Neural crest cell (in vitro differentiated cells): ENCODE measurements at regions not wholly inside any gene's neighbourhood (a gene's known extent, or its start where the extent isn't known, plus 50 kb on each side); places are given as distances from the start of the nearest gene placed in this dataset.

ENCODE experiments used
- DNase-seq: peaks from one replicate; pipeline ENCODE4 v3.0.0; 2021; ENCODE audit warnings: low read depth, mixed read lengths, low spot score
- H3K27ac Mint-ChIP-seq: one replicate; pipeline ENCODE4 v1.8.0; 2021; ENCODE audit warnings: mild to moderate bottlenecking, mixed read lengths; ENCODE audit not compliant: unreplicated experiment
- H3K27me3 Mint-ChIP-seq: 2 replicates; pipeline ENCODE4 v1.8.0; 2021; ENCODE audit warnings: low read depth, mild to moderate bottlenecking, mixed read lengths
- H3K36me3 Mint-ChIP-seq: 2 replicates; pipeline ENCODE4 v1.8.0; 2021; ENCODE audit warnings: low read depth, mild to moderate bottlenecking, mixed read lengths
- H3K4me1 Mint-ChIP-seq: 2 replicates; pipeline ENCODE4 v1.8.0; 2021; ENCODE audit warnings: mixed read lengths
- H3K4me3 Mint-ChIP-seq: one replicate; pipeline ENCODE4 v1.8.0; 2021; ENCODE audit warnings: mild to moderate bottlenecking, mixed read lengths
- H3K9me3 Mint-ChIP-seq: 2 replicates; pipeline ENCODE4 v1.8.0; 2021; ENCODE audit warnings: mixed read lengths
- TF ChIP-seq, protein P1 (sequence below): fragments of 200-600 bp; sonication (generic); conservative IDR thresholded peaks from 2 replicates; pipeline ENCODE4 v1.5.0; 2021; ENCODE audit warnings: antibody characterized with exemption, mild to moderate bottlenecking

GRCh38 chr5:53389093-53389492 lies 91.3 kb upstream of the FST start:
- Mint-ChIP-seq H3K4me3 (no peak overlapping the region), H3K36me3 (peaks cover 7% of the 10 kb centered on the region), H3K4me1 (no peaks in the 10 kb centered on the region), H3K27me3 (no peaks in the 10 kb centered on the region), H3K27ac (no peak overlapping the region), H3K9me3 (peaks cover 20% of the 10 kb centered on the region)
- TF ChIP-seq, protein P1, sequence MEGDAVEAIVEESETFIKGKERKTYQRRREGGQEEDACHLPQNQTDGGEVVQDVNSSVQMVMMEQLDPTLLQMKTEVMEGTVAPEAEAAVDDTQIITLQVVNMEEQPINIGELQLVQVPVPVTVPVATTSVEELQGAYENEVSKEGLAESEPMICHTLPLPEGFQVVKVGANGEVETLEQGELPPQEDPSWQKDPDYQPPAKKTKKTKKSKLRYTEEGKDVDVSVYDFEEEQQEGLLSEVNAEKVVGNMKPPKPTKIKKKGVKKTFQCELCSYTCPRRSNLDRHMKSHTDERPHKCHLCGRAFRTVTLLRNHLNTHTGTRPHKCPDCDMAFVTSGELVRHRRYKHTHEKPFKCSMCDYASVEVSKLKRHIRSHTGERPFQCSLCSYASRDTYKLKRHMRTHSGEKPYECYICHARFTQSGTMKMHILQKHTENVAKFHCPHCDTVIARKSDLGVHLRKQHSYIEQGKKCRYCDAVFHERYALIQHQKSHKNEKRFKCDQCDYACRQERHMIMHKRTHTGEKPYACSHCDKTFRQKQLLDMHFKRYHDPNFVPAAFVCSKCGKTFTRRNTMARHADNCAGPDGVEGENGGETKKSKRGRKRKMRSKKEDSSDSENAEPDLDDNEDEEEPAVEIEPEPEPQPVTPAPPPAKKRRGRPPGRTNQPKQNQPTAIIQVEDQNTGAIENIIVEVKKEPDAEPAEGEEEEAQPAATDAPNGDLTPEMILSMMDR, result no peak
- no peak for DNase-seq

DNA sequence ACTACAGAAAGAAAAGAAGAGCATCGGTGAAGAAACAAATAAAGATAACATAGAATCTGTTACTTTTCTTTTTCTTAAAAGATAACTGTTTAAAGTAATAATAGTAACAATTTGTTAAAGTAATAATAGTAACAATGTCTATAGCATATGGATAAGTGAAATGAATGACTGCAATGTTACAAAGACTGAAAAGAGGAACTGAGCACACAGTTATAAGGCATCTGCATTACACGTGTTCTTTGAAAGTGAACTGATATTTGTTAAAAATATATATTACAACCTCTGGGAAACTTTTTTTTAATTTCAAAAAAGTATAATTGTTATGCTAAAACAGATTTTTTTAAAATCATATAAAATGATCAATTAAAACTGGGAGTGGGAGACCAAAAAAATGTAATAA lies 88.4 kb upstream of the FST start:
- no peaks in the 10 kb centered on the region for H3K4me1 Mint-ChIP-seq
- no peak overlapping the region for H3K27ac Mint-ChIP-seq
- no peaks in the 10 kb centered on the region for H3K27me3 Mint-ChIP-seq
- no peak for DNase-seq
- H3K36me3 Mint-ChIP-seq, result peaks cover 7% of the 10 kb centered on the region
- TF ChIP-seq, protein P1, result no peak
- peaks cover 18% of the 10 kb centered on the region for H3K9me3 Mint-ChIP-seq
- H3K4me3 Mint-ChIP-seq, result no peak overlapping the region

DNA sequence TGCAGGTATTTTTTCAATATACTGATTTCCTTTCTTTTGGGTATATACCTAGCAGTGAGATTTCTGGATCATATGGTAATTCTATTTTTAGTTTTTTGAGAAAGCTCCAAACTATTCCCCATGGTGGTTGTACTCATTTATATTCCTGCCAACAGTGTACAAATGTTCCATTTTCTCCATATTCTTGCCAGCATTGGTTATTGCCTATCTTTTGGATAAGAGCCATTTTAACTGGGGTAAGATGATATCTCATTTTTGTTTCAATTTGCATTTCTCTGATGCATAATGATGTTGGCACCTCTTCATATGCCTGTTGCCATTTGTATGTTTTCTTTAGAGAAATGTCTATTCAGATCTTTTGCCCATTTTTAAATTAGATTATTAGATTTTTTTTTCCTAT lies 85.6 kb upstream of the FST start:
- DNase-seq, result no peak
- Mint-ChIP-seq H3K27ac (no peak overlapping the region), H3K27me3 (no peaks in the 10 kb centered on the region), H3K36me3 (no peaks in the 10 kb centered on the region), H3K9me3 (no peaks in the 10 kb centered on the region), H3K4me1 (no peaks in the 10 kb centered on the region), H3K4me3 (no peak overlapping the region)
- TF ChIP-seq, protein P1, result no peak

DNA sequence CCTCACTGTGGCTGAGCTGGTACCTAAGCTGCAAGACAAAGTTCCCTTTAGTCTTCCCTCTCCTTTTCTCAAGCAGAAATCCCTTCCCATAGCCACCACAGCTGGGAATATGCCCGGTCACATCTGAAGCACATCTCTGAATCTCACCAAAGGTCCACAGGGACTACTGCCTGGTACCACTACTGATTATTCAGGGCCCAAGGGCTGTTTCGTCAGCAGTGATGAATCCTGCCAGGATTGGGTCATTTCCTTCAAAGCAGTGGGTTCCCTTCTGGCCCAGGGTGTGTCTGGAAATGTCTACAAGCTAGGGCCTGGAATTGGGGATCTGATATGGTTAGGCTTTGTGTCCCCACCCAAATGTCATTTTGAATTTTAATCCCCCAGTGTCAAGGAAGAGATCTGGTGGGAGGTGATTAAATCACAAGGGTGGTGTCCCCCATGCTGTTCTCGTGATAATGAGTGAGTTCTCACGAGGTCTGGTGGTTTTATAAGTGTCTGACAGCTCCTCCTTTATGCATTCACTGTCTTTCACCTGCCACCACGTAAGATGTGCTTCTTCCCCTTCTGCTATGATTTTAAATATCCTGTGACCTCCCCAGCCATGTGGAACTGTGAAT lies 83.2 kb upstream of the FST start:
- Mint-ChIP-seq H3K9me3 (no peaks in the 10 kb centered on the region), H3K36me3 (no peaks in the 10 kb centered on the region), H3K27ac (no peak overlapping the region), H3K4me3 (no peak overlapping the region), H3K4me1 (no peaks in the 10 kb centered on the region), H3K27me3 (no peaks in the 10 kb centered on the region)
- TF ChIP-seq, protein P1, result no peak
- no peak for DNase-seq

GRCh38 chr5:53397845-53398244 lies 82.6 kb upstream of the FST start:
- no peak for DNase-seq
- Mint-ChIP-seq H3K27ac (no peak overlapping the region), H3K27me3 (no peaks in the 10 kb centered on the region), H3K4me3 (no peak overlapping the region), H3K4me1 (no peaks in the 10 kb centered on the region), H3K36me3 (no peaks in the 10 kb centered on the region), H3K9me3 (no peaks in the 10 kb centered on the region)
- TF ChIP-seq, protein P1, result no peak
